ENCODE measurements at regions not wholly inside any gene's neighbourhood (a gene's known extent, or its start where the extent isn't known, plus 50 kb on each side); places are given as distances from the start of the nearest gene placed in this dataset.

GRCh38 chr21:16538405-16538804, 808.6 kb downstream of the USP25 start:
- no peak for TF ChIP-seq CTCF (IDR thresholded peaks at IDR 0.05; ENCODE audit: low read depth, low read length)
- Histone ChIP-seq H3K27me3 (no peaks in the 10 kb centered on the region), H3K4me1 (no peaks in the 10 kb centered on the region; the same call in none of the 2 replicates), H3K36me3 (peaks cover 9% of the 10 kb centered on the region), H3K9me3 (no peaks in the 10 kb centered on the region), H3K4me3 (ENCODE audit: low read depth, low read length) (peak overlapping the region; percentile 82)
- no peak for DNase-seq

- Histone ChIP-seq H3K36me3 (peaks cover 9% of the 10 kb centered on the region), H3K4me3 (ENCODE audit: low read depth, low read length) (no peak overlapping the region), H3K9me3 (no peaks in the 10 kb centered on the region), H3K27me3 (no peaks in the 10 kb centered on the region), H3K4me1 (peaks cover 2% of the 10 kb centered on the region)
- no peak for DNase-seq
- no peak for TF ChIP-seq CTCF (IDR thresholded peaks at IDR 0.05; ENCODE audit: low read depth, low read length)
Observed at GRCh38 chr21:16538936-16539440, 809.2 kb downstream of the USP25 start.

GRCh38 chr21:16540966-16541727, 811.4 kb downstream of the USP25 start:
- DNase-seq: no peak
- no peak for TF ChIP-seq CTCF (IDR thresholded peaks at IDR 0.05; ENCODE audit: low read depth, low read length)
- peaks cover 2% of the 10 kb centered on the region for H3K4me1 ChIP-seq

GRCh38 chr21:16550118-16550517, 820.3 kb downstream of the USP25 start:
- no peaks in the 10 kb centered on the region for H3K36me3 ChIP-seq
- H3K4me1 ChIP-seq: 0 out of 2 replicates have a peak, but pooled peaks cover 3% of the 10 kb centered on the region
- H3K9me3 ChIP-seq: no peaks in the 10 kb centered on the region
- H3K27me3 ChIP-seq: no peaks in the 10 kb centered on the region
- DNase-seq: no peak
- no peak overlapping the region for H3K4me3 ChIP-seq (ENCODE audit: low read depth, low read length)
- no peak for TF ChIP-seq CTCF (IDR thresholded peaks at IDR 0.05; ENCODE audit: low read depth, low read length)

More at GRCh38 chr21:16540966-16541727, 811.4 kb downstream of the USP25 start:
- peaks cover 9% of the 10 kb centered on the region for H3K36me3 ChIP-seq
- no peaks in the 10 kb centered on the region for H3K27me3 ChIP-seq
- H3K4me3 ChIP-seq (ENCODE audit: low read depth, low read length): no peak overlapping the region
- no peaks in the 10 kb centered on the region for H3K9me3 ChIP-seq

- H3K9me3 ChIP-seq: no peaks in the 10 kb centered on the region
- H3K4me3 ChIP-seq (ENCODE audit: low read depth, low read length): no peak overlapping the region
- no peak for TF ChIP-seq CTCF (IDR thresholded peaks at IDR 0.05; ENCODE audit: low read depth, low read length)
- DNase-seq: no peak
- no peaks in the 10 kb centered on the region for H3K27me3 ChIP-seq
- 0 out of 2 replicates have a peak, but pooled peaks cover under 1% of the 10 kb centered on the region for H3K36me3 ChIP-seq
- 0 out of 2 replicates have a peak, but pooled peaks cover 3% of the 10 kb centered on the region for H3K4me1 ChIP-seq
Observed at GRCh38 chr21:16550917-16551741, 821.3 kb downstream of the USP25 start.
